SK-N-SH (cell line): ENCODE measurements at regions not wholly inside any gene's neighbourhood (a gene's known extent, or its start where the extent isn't known, plus 50 kb on each side); places are given as distances from the start of the nearest gene placed in this dataset.

Source experiments
- CTCF ChIP-seq: fragments of 200-600 bp; sonication (generic); IDR thresholded peaks from 2 replicates; pipeline ENCODE4 v1.6.1; 2017; ENCODE audit warnings: antibody characterized with exemption, mild to moderate bottlenecking, moderate library complexity
- EP300 ChIP-seq, 2 experiments: IDR thresholded peaks; 2 replicates each; pipeline versions ENCODE4 v1.4.0 to v1.6.1; 2012; ENCODE audit warnings: borderline replicate concordance in 1 of 2, low read depth in 1 of 2, low read length in 1 of 2
- EZH2phosphoT487 ChIP-seq: fragments of 200-600 bp; sonication (generic); IDR thresholded peaks from 2 replicates; pipeline ENCODE4 v1.6.1; 2017; ENCODE audit warnings: low read depth, mixed run types, mild to moderate bottlenecking, antibody characterized with exemption, moderate library complexity, borderline replicate concordance
- FOXM1 ChIP-seq: IDR thresholded peaks from 2 replicates; pipeline ENCODE4 v1.4.0; 2012; ENCODE audit warnings: low read depth, mild to moderate bottlenecking
- MXI1 ChIP-seq: IDR thresholded peaks from 2 replicates; pipeline ENCODE4 v1.6.1; 2012; ENCODE audit warnings: mild to moderate bottlenecking, low read depth, low read length, improper control_type of control experiment
- PBX3 ChIP-seq: IDR thresholded peaks from 2 replicates; pipeline ENCODE4; 2012
- POLR2AphosphoS5 ChIP-seq: IDR thresholded peaks from 2 replicates; pipeline ENCODE4 v1.6.1; 2012; ENCODE audit warnings: low read depth, low read length
- RFX5 ChIP-seq: IDR thresholded peaks from 2 replicates; pipeline ENCODE4 v1.6.1; 2012; ENCODE audit warnings: mild to moderate bottlenecking, improper control_type of control experiment, low read length
- SMC3 ChIP-seq: IDR thresholded peaks from 2 replicates; pipeline ENCODE4 v1.6.1; 2012; ENCODE audit warnings: low read depth, low read length, improper control_type of control experiment
- YY1 ChIP-seq: IDR thresholded peaks from 2 replicates; pipeline ENCODE4 v1.4.0; 2012; ENCODE audit warnings: low read depth, mild to moderate bottlenecking
- TF ChIP-seq, protein P1 (sequence below): fragments of 150-350 bp; IDR thresholded peaks from 2 replicates; pipeline ENCODE4 v1.6.1; 2017; ENCODE audit warnings: antibody characterized with exemption, low read length, low read depth, borderline replicate concordance
- TF ChIP-seq, protein P2 (sequence below): IDR thresholded peaks from 2 replicates; pipeline ENCODE4 v1.6.1; 2012; ENCODE audit warnings: mild to moderate bottlenecking, low read depth, low read length, moderate library complexity

GRCh38 chr4:159555873-159556272 lies 453.0 kb downstream of the RAPGEF2 start:
- TF ChIP-seq CTCF = no peak
- no peak for TF ChIP-seq EP300 (IDR thresholded peaks at IDR 0.05; ENCODE audit: borderline replicate concordance in 1 of 2, low read depth in 1 of 2, low read length in 1 of 2)
- no peak for TF ChIP-seq MXI1
- TF ChIP-seq FOXM1 = no peak
- no peak for TF ChIP-seq SMC3
- TF ChIP-seq, protein P1, sequence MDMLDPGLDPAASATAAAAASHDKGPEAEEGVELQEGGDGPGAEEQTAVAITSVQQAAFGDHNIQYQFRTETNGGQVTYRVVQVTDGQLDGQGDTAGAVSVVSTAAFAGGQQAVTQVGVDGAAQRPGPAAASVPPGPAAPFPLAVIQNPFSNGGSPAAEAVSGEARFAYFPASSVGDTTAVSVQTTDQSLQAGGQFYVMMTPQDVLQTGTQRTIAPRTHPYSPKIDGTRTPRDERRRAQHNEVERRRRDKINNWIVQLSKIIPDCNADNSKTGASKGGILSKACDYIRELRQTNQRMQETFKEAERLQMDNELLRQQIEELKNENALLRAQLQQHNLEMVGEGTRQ = no peak
- TF ChIP-seq EZH2phosphoT487 = no peak
- TF ChIP-seq PBX3 = no peak
- TF ChIP-seq, protein P2, sequence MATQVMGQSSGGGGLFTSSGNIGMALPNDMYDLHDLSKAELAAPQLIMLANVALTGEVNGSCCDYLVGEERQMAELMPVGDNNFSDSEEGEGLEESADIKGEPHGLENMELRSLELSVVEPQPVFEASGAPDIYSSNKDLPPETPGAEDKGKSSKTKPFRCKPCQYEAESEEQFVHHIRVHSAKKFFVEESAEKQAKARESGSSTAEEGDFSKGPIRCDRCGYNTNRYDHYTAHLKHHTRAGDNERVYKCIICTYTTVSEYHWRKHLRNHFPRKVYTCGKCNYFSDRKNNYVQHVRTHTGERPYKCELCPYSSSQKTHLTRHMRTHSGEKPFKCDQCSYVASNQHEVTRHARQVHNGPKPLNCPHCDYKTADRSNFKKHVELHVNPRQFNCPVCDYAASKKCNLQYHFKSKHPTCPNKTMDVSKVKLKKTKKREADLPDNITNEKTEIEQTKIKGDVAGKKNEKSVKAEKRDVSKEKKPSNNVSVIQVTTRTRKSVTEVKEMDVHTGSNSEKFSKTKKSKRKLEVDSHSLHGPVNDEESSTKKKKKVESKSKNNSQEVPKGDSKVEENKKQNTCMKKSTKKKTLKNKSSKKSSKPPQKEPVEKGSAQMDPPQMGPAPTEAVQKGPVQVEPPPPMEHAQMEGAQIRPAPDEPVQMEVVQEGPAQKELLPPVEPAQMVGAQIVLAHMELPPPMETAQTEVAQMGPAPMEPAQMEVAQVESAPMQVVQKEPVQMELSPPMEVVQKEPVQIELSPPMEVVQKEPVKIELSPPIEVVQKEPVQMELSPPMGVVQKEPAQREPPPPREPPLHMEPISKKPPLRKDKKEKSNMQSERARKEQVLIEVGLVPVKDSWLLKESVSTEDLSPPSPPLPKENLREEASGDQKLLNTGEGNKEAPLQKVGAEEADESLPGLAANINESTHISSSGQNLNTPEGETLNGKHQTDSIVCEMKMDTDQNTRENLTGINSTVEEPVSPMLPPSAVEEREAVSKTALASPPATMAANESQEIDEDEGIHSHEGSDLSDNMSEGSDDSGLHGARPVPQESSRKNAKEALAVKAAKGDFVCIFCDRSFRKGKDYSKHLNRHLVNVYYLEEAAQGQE = no peak
- TF ChIP-seq RFX5 = no peak
- TF ChIP-seq POLR2AphosphoS5 = no peak
- no peak for TF ChIP-seq YY1
